HG03432 (cell line): ENCODE measurements at regions not wholly inside any gene's neighbourhood (a gene's known extent, or its start where the extent isn't known, plus 50 kb on each side); places are given as distances from the start of the nearest gene placed in this dataset.
"Not testable (repeated sequence)": the region's sequence is repeated elsewhere in the genome, so short reads cannot be mapped to it uniquely, and the experiment has no call there.

Experiments used
- ATAC-seq: cut with Tn5 transposase; IDR thresholded peaks from one replicate; pipeline ENCODE4 v1.9.1; 2021; ENCODE audit warnings: mild to moderate bottlenecking, moderate library complexity; ENCODE audit not compliant: unreplicated experiment

DNA sequence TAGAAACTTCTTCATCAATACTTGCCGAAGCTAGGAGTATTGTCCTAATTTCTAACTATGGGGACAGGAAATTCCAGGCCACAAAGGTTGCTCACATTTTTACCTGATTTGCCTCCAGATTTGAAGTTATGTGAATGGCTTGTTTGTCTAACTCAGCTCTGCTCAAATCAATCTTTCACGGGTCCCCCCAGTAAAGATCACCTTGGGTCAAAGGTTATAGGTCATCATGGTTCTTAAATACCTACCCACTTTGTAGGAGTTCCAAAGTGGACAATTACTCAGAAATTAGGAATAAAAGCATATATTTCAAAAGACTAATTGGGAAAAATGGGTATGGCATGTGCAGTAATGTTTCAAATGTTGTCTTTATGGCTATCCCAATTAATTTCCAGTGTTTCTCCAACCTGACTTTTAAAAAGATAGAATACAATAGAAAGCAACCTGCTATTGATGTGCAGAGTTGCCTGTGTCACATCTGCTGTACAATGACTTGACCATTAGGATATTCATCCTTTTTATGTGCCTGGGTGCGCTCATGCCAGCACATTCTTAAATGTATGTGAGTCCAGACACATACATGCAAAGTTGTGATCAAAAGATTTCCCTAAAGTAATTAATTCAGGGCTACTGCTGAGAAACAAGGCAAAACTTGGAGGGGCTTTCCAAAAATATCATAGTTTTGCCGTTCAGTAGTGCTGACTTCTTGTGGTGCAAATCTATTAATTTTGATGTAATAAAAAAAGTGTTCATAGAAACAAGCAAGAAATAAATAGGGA lies 126.1 kb downstream of the MYCN start:
- ATAC-seq, result no peak

DNA sequence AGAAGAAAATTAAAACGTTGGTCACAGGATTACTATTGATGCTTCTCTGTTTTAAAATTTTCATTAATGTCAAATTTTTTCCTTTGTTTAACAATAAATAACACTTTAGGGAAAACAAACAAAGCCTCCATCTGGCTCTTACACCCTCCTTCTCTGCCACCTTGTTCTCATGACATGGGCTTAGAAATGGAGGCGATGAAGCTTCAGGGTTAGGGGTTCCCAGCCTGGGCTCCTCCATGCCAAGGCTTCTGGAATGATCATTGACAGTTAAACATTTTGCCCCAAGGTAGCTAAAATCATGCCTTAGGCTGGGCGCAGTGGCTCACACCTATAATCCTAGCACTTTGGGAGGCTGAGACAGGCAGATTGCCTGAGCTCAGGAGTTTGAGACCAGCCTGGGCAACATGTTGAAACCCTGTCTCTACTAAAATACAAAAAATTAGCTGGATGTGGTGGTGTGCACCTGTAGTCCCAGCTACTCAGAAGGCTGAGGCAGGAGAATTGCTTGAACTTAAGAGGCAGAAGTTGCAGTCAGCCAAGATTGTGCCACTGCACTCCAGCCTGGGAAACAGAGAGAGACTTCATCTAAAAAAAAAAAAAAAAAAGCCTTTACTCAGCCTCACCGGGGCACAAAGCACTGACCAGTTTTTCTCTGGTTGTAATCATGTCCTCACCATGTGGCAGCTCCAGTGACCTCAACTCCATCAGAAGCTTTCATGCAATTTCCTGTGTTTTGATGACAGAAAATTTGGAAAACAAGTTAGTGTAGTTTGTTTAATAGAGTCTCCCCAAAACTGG lies 125.1 kb downstream of the MYCN start:
- ATAC-seq, result not testable (repeated sequence)

DNA sequence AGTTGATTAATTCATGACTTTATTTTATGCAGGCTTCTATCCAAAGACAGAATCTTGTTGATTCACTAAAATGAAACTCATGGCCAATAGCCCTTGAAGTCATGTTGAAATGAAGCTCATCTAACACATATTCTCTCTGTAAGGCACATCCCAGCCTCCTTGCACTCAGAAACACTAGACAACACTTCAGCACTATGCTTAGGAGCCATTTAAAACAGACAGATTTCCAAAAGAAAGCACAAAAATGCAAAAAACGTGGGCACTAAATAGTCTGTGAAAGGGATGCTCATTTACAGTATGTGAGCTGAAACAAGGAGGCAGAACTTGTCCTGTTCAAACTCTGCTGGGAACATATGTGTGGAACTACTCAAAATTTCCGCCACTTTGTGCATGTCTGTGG lies 124.4 kb downstream of the MYCN start:
- ATAC-seq, result no peak

DNA sequence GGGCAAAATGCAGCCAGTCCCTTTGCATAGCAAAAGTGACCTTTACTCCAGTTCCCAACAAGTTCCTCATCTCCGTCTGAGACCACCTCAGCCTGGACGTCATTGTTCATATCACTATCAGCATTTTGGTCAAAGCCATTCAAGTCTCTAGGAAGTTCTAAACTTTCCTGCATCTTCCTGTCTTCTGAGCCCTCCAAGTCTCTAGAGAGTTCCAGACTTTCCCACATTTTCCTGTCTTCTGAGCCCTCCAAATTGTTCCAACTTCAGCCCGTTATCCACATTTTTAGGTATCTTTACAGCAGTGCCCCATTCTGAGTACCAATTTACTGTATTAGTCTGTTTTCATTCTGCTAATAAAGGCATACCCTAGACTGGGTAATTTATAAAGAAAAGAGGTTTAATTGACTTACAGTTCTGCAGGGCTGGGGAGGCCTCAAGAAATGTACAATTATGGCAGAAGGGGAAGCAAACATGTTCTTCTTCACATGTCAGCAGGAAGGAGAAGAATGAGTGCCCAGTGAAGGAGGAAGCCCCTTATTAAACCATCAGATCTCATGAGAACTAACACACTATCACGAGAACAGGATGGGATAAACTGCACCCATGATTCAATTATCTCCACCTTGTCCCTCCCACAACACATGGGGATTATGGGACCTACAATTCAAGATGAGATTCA lies 123.7 kb downstream of the MYCN start:
- no peak for ATAC-seq

DNA sequence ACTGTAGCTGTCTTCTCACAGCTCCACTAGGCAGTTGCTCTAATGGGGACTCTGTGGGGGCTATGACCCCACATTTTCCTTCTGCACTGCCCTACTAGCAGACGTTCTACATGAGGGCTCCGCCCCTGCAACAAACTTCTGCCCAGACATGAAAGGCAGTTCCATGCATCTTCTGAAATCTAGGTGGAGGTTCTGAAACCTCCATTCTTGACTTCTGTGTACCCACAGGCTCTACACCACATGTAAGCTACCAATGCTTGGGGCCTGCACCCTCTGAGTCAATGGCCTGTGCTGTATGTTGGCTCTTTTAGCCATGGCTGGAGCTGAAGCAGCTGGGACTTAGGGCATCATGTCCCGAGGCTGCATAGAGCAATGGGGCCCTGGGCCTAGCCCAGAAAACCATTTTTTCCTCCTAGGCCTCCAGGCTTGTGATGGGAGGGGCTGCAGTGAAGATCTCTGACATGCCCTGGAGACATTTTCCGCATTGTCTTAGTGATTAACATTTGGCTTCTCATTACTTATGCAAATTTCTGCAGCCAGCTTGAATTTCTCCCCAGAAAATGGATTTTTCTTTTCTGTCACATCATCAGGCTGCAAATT lies 123.0 kb downstream of the MYCN start:
- ATAC-seq, result no peak

DNA sequence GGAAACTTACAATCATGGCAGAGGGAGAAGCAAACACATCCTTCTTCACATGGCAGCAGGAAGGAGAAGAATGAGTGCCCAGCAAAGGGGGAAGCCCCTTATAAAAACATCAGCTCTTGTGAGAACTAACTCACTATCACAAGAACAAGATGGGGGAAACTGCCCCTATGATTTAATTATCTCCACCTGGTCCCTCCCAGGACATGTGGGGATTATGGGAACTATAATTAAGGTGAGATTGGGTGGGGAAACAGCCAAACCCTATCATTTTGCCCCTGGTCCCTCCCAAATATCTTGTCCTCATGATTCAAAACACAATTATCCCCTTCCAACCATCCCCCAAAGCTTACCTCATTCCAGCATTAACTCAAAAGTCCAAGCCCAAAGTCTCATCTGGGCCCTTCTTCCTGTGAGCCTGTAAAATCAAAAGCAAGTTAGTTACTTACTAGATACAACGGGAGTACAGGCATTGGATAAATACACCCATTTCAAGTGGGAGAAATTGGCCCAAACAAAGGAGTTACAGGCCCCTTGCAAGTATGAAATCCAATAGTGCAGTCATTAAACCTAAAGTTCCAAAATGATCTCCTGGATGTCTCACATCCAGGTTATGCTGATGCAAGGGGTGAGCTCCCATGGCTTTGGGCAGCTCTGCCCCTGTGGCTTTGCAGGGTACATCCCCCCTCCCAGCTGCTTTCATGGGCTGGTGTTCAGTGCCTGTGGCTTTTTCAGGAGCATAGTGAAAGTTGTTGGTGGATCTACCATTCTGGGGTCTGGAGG lies 122.3 kb downstream of the MYCN start:
- no peak for ATAC-seq

DNA sequence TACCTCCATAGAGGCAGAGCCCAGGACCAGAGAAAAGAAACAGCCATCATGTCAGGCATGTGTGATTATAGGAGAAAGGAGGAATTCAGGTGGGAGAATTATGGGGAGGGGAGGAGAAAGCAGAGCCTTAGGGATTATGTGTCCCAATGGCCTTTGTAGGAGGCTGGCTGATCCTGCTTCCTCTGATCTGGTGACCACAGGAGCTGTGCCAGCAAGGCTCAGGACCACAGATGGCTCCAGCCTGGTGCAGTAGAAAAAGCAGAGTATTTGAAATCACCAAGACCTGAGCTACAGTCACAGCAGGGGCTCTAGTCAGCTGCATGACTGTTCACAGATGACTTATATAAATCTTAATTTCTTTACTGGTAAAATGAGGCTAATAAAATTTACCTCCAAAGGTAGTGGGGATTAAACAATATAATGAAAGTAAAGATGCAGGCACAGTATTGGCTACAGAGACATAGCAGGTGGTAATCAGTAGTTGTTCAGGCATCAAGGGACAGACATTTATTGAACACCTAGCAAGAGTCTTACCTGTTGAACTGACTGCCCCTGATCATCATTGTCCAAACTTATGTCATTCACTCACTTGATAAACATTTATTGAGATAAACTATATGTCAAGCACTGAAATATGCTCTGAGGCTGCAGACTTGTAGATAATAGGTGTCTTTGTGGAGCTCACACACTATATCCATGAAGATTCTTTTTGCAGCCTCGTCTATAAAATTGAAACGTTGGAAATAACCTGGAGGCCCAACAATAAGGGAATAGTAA lies 121.3 kb downstream of the MYCN start:
- ATAC-seq, result no peak

DNA sequence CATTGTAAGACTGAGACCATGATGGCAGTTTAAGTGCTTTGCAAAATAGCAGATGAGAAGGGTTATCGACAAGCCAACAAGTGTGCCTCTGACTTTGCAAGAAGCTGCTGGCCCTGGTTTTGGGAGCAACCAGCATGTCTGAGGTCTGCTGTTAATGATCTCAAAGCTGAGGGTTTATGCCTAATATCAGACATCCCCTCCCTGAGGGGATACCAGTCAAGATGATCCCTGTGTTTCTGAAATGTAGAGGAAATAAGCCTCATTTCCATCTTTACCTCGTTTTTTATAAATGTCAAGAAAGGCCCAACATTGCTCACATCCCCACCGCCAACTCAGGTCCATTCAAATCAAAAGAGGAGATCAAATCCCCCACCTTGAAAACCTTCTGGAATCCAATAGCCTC lies 120.6 kb downstream of the MYCN start:
- ATAC-seq, result no peak

DNA sequence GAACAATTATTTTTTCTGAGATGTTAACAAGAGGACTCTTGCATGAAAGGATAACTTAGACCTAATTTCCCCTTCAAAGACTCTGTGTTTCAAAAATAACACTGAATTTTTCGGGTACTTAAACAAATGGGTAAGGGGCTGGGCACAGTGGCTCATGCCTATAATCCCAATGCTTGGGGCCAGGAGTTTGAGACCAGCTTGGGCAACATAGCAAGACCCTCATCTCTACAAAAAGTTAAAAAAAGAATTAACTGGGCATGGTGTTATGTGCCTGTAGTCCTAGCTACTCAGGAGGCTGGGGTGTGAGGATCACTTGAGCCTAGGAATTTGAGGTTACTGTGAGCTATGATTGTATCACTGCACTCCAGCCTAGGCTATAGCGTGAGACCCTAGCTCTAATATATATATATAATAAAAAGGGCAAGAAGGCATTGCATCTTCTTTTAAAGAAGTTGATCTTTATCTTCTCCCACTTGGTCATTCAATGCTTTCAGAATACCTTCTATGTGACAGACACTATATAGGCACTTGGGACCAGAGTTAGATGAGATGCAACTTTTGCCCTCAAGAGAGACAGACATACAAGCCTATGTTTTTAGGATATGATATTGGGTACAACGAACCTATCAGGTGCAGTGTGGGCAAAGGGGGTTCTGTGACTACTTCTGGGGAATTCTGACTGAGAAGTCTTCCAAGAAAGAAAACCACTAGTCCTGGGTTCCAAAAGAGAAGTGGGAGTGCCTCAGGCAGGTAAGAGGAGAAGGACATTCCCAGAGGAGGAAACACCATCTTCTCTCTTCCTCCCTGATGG lies 120.0 kb downstream of the MYCN start:
- no peak for ATAC-seq

DNA sequence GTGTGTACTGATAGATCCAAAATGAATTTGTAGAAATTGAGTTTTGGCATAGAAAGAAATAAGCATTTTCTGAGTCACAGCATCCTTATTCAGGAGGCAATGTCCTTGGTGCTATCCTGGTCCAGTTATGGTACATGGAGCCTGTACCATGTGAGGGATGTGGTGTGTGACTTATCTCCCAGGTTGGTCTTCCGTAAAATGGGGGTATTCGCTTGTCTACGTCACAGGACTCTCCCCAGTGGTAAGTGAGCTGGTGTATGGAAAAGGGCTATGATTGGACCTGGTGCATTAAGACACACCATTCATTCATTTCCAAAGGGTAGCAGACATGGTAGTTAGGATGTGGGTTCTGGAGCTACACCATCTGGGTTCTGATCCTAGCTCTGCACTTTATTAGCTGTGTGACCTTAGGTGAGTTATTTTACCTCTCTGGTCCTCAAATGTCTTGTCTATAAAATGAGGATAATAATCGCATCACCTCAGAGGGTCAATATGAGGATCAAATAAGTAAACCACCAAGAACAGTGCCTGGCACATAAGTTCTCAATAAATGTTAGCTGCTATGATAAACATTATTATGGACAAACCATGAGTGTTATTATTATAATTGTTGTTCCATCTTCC lies 119.2 kb downstream of the MYCN start:
- no peak for ATAC-seq

DNA sequence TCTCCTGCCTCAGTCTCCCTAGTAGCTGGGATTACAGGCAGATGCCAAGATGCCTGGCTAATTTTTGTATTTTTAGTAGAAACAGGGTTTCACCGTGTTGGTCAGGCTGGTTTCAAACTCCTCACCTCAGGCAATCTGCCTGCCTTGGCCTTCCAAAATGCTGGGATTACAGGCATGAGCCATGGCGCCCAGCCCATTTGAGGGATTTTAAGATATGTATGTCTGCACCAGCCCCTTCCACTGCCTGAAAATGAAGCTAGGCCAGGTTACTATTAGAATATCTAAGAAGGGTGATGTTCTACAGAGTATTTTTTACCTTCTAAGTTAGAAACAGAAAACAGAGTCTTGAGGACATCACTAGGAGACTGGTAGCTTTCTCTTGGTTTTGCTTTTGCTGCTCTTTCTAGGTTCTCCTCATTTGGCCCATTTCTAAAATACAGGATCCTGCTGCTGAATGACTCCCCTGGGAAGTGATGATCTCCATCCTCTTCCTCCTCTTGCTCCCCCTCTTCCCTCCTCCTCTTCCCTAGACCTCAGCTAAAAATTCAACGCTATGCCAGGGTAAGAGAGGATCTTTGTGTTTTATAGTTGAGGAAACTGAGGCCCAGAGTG lies 118.5 kb downstream of the MYCN start:
- ATAC-seq, result no peak

DNA sequence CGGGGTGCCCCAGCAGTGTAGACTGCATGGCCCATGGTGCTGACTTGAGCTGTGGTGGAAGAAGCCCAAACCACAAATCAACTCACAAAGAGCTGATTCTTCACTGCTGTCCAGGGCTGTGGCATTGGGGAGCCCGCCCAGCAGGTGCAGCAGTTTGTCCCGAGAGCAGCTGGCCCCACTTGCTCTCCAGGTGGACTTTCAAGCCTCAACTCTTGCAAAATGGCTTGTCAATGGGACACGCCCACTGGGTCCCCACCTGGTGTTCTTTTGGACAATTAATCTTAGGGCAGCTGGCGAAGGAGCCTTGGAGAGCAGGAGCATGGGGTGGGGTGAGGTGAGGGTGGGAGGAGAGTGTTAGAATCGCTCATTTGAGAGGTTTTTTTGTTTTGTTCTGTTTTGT lies 117.9 kb downstream of the MYCN start:
- no peak for ATAC-seq

DNA sequence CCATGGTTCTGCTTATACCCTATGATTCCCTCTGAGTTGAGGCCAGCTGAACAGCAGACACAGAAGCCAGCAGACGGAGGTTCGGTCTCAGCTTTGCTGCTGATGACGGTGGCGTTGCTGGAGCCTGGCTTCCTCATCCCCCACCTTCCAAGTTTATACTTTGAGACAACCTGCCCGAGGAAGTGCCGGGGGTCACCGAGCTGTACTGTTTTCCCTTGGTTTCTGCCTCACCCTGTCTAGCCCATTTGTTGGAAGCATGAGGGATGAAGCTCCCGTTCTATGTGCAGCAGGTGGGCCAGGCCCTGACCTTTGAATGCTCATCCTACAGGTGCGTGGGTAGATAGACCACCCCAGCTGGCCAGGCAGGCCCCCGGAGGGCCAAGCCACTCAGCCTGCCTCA lies 117.3 kb downstream of the MYCN start:
- no peak for ATAC-seq

DNA sequence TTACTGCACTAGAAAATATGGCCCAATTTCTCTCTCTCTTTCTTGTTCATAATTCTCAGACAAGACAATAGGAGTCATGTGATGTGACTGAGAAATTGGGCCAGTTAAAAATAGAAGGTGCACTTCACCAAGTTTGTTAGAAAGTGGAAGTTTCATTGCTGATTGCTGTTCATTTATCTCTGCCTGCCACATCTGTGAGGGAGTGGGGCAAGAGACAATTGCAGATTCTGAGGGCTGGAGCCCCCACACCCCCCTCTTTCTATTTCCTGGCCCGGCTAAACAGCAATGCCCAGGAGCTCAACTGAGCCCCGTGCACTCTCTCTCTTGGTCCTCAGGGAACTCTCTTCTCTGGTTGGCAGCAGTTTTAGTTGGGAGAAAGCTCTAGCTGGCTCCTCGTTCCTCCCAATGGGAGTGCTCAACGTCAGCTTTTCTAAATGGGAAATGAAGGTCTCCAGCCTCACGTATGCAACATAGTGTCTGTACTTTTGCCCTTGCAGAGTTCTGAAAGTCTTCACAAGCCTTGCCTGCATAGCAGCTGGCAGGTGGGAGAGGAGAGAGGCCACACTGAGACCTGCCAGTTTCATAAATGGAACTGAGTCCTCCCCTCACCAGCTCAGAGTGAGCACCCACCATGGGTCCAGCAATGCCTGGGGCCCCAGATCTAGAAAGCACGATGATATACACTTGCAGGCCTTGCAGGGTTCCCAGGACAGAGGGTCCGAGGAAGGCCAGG lies 115.7 kb downstream of the MYCN start:
- ATAC-seq, result peak; percentile 90

DNA sequence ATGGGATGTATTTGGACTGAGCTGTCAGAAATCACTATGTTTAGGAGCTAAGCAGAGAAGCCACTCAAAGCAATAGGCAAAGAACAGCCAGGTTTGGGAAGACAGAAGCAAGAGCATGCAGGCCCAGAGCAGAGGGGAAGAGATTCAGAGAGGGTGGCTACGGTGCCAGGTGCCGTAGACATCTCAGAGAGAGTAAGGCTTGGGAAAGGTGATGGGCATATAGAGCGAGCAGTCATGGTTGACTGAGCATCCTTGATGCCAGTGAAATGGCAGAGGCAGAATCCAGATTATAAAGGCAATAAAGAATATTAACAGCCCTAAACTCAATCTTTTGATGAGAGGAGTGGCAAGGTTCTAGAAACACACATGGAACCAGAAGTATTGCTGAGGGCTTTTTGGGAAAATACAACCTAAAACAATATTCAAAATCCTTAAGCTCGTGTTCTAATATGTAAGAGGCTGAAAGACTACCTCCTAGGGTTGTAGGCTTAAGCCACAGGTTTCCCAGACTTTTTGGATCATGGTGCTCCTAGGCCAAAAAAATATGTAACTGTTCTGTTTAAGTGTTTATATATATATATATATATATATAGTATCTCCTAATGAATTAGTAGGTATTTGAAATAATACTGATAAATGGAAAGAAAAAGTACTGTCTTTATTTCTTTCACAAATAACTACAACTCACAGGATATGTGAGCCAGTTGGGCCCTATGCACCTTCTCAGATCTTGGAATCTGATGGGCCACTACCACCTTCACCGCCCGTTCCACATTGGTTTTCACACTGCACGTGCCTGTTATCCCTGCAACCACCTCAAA lies 113.3 kb downstream of the MYCN start:
- ATAC-seq, result no peak

DNA sequence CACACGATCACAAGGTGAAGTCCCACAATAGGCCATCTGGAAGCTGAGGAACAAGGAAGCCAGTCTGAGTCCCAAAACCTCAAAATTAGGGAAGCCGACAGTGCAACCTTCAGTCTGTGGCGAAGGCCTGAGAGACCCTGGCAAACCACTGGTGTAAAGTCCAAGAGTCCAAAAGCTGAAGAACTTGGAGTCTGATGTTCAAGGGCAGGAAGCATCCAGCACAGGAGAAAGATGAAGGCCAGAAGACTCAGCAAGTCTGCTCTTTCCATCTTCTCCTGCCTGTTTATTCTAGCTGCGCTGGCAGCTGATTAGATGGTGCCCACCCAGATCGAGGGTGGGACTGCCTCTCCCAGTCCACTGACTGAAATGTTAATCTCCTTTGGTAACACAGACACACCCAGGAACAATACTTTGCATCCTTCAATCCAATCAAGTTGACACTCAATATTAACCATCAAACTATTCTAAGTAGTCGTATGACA lies 112.3 kb downstream of the MYCN start:
- ATAC-seq, result not testable (repeated sequence)
